ENCODE measurements at regions not wholly inside any gene's neighbourhood (a gene's known extent, or its start where the extent isn't known, plus 50 kb on each side); places are given as distances from the start of the nearest gene placed in this dataset.
"Not testable (repeated sequence)": the region's sequence is repeated elsewhere in the genome, so short reads cannot be mapped to it uniquely, and the experiment has no call there.

DNA sequence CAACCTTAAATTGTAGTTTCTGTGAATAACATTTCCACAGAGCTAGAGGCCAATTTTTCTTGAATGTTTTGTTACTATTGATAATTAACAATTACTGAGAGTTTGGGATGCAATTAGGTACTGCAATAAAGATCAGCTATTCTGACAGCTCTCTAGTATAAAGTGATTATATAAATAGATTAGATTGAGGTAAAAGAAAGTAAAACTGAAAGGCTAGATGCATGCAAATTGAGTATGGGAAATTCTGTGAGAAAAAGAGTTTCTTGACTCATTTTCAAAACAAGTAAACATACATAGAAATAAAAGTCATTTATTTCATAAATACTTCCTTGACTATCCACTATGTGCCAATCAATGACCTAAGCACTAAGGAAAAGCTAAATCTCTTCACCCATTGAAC, 1087.5 kb upstream of the ATXN8OS start:
- Histone ChIP-seq H3K36me3 (ENCODE audit: control insufficient read depth, insufficient read depth, low read length) (no peaks in the 10 kb centered on the region), H3K4me1 (ENCODE audit: control insufficient read depth, insufficient read depth, low read length) (no peaks in the 10 kb centered on the region), H3K27me3 (ENCODE audit: control insufficient read depth, insufficient read depth, low read length) (no peaks in the 10 kb centered on the region), H3K27ac (ENCODE audit: low read length) (no peak overlapping the region), H3K4me3 (ENCODE audit: low read depth in 2 of 2, low read length in 2 of 2) (no peak overlapping the region), H3K9me3 (ENCODE audit: control insufficient read depth, insufficient read depth, low read depth, low read length) (no peaks in the 10 kb centered on the region)
- TF ChIP-seq SIN3A (IDR thresholded peaks at IDR 0.05; ENCODE audit: borderline replicate concordance, insufficient read depth, low read depth, low read length) (no peak), TCF7L2 (IDR thresholded peaks at IDR 0.05; ENCODE audit: low read depth, low read length) (no peak), POLR2AphosphoS5 (IDR thresholded peaks at IDR 0.05; ENCODE audit: low read depth, low read length) (no peak)
- TF ChIP-seq, protein P1, sequence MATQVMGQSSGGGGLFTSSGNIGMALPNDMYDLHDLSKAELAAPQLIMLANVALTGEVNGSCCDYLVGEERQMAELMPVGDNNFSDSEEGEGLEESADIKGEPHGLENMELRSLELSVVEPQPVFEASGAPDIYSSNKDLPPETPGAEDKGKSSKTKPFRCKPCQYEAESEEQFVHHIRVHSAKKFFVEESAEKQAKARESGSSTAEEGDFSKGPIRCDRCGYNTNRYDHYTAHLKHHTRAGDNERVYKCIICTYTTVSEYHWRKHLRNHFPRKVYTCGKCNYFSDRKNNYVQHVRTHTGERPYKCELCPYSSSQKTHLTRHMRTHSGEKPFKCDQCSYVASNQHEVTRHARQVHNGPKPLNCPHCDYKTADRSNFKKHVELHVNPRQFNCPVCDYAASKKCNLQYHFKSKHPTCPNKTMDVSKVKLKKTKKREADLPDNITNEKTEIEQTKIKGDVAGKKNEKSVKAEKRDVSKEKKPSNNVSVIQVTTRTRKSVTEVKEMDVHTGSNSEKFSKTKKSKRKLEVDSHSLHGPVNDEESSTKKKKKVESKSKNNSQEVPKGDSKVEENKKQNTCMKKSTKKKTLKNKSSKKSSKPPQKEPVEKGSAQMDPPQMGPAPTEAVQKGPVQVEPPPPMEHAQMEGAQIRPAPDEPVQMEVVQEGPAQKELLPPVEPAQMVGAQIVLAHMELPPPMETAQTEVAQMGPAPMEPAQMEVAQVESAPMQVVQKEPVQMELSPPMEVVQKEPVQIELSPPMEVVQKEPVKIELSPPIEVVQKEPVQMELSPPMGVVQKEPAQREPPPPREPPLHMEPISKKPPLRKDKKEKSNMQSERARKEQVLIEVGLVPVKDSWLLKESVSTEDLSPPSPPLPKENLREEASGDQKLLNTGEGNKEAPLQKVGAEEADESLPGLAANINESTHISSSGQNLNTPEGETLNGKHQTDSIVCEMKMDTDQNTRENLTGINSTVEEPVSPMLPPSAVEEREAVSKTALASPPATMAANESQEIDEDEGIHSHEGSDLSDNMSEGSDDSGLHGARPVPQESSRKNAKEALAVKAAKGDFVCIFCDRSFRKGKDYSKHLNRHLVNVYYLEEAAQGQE (IDR thresholded peaks at IDR 0.05; ENCODE audit: insufficient read depth in 1 of 2, low read depth in 2 of 2, low read length in 1 of 2) = no peak
- TF ChIP-seq, protein P2, sequence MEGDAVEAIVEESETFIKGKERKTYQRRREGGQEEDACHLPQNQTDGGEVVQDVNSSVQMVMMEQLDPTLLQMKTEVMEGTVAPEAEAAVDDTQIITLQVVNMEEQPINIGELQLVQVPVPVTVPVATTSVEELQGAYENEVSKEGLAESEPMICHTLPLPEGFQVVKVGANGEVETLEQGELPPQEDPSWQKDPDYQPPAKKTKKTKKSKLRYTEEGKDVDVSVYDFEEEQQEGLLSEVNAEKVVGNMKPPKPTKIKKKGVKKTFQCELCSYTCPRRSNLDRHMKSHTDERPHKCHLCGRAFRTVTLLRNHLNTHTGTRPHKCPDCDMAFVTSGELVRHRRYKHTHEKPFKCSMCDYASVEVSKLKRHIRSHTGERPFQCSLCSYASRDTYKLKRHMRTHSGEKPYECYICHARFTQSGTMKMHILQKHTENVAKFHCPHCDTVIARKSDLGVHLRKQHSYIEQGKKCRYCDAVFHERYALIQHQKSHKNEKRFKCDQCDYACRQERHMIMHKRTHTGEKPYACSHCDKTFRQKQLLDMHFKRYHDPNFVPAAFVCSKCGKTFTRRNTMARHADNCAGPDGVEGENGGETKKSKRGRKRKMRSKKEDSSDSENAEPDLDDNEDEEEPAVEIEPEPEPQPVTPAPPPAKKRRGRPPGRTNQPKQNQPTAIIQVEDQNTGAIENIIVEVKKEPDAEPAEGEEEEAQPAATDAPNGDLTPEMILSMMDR (IDR thresholded peaks at IDR 0.05) = no peak
- ChIA-PET CTCF (no interaction called here), POLR2A (no interaction called here)
- intact Hi-C loops (cut with micrococcal nuclease; ENCODE audit: unreplicated experiment) = no loop called here
- in situ Hi-C loops (cut with HindIII; ENCODE audit: low pct_unique_long_range_greater_than_20kb, low sequenced_read_pairs) = no loop called here
- no TSS peak for BruUV-seq (replicated peaks)
- DNase-seq (ENCODE audit: low read depth, low spot score) = no peak
- no peak for ATAC-seq

DNA sequence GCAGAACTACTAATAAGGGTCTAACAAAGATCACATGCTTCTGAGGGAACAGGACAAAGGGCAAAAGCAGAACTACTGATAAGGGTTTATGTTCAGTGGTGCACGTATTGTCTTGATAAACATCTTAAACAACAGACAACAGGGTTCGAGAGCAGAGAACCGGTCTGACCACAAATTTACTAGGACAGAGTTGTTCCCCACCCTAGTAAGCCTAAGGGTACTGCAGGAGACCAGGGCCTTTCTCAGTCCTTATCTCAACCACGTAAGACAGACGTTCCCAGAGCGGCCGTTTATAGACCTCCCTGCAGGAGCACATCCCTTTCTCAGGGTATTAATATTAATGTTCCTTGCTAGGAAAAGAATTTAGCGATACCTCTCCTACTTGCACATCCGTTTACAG, 1089.5 kb upstream of the ATXN8OS start:
- intact Hi-C loops (cut with micrococcal nuclease; ENCODE audit: unreplicated experiment); H3K9me3 ChIP-seq (ENCODE audit: control insufficient read depth, insufficient read depth, low read depth, low read length); CTCF ChIA-PET; ATAC-seq; H3K4me3 ChIP-seq (ENCODE audit: low read depth in 2 of 2, low read length in 2 of 2); H3K27ac ChIP-seq (ENCODE audit: low read length); DNase-seq (ENCODE audit: low read depth, low spot score); H3K4me1 ChIP-seq (ENCODE audit: control insufficient read depth, insufficient read depth, low read length); H3K27me3 ChIP-seq (ENCODE audit: control insufficient read depth, insufficient read depth, low read length); in situ Hi-C loops (cut with HindIII; ENCODE audit: low pct_unique_long_range_greater_than_20kb, low sequenced_read_pairs); H3K36me3 ChIP-seq (ENCODE audit: control insufficient read depth, insufficient read depth, low read length); BruUV-seq (replicated peaks); POLR2A ChIA-PET: not testable (repeated sequence)

DNA sequence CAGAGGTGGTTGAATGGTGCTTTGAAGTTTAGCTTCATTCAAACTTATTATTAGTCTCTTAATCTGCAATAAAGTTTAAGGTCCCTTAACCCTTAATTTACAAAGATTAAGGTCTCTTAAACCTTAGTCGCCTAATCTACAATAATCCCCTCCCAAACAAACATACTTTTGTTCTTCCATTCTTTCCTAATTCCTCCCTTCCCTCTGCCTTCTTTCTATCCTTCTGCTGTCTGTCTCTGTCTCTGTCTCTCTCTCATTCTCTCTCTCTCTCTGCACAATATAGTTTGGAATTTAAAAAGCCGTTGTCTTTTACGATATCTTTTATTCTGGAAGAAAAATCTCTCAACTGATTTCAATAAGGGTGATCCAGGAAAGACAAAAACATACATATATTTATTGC, 1096.8 kb upstream of the ATXN8OS start:
- BruUV-seq (replicated peaks) = no TSS peak
- ChIA-PET CTCF (no interaction called here), POLR2A (no interaction called here)
- in situ Hi-C loops (cut with HindIII; ENCODE audit: low pct_unique_long_range_greater_than_20kb, low sequenced_read_pairs) = no loop called here
- Histone ChIP-seq H3K27ac (ENCODE audit: low read length) (no peak overlapping the region), H3K36me3 (ENCODE audit: control insufficient read depth, insufficient read depth, low read length) (no peaks in the 10 kb centered on the region), H3K27me3 (ENCODE audit: control insufficient read depth, insufficient read depth, low read length) (no peaks in the 10 kb centered on the region), H3K9me3 (ENCODE audit: control insufficient read depth, insufficient read depth, low read depth, low read length) (no peaks in the 10 kb centered on the region), H3K4me3 (ENCODE audit: low read depth in 2 of 2, low read length in 2 of 2) (no peak overlapping the region), H3K4me1 (ENCODE audit: control insufficient read depth, insufficient read depth, low read length) (no peaks in the 10 kb centered on the region)
- DNase-seq (ENCODE audit: low read depth, low spot score) (no peak), ATAC-seq (no peak)
- TF ChIP-seq POLR2AphosphoS5 (IDR thresholded peaks at IDR 0.05; ENCODE audit: low read depth, low read length) (no peak), TCF7L2 (IDR thresholded peaks at IDR 0.05; ENCODE audit: low read depth, low read length) (no peak), SIN3A (IDR thresholded peaks at IDR 0.05; ENCODE audit: borderline replicate concordance, insufficient read depth, low read depth, low read length) (no peak)
- TF ChIP-seq, protein P2 (IDR thresholded peaks at IDR 0.05) = no peak
- intact Hi-C loops (cut with micrococcal nuclease; ENCODE audit: unreplicated experiment) = no loop called here
